ENCODE measurements at regions not wholly inside any gene's neighbourhood (a gene's known extent, or its start where the extent isn't known, plus 50 kb on each side); places are given as distances from the start of the nearest gene placed in this dataset.

DNA sequence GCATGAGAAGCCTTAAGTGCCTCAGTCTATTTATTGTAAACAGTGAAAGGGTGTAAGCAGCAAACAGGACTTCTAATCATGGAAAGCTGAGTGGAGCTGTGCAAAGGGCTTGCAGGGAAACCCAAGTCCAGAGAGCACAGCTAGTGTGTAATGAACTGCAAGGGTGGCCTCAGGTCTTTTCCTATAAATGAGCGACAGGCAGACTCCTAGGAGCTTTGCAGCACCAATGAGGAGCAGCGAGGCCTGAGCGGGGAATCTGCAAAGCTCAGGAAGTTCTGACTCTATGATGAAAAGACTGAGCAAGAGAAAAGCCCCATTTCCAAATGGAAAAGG, 250.1 kb upstream of the MAP3K1 start:
- no peak overlapping the region for H3K27ac ChIP-seq (ENCODE audit: low read depth, low read length)

DNA sequence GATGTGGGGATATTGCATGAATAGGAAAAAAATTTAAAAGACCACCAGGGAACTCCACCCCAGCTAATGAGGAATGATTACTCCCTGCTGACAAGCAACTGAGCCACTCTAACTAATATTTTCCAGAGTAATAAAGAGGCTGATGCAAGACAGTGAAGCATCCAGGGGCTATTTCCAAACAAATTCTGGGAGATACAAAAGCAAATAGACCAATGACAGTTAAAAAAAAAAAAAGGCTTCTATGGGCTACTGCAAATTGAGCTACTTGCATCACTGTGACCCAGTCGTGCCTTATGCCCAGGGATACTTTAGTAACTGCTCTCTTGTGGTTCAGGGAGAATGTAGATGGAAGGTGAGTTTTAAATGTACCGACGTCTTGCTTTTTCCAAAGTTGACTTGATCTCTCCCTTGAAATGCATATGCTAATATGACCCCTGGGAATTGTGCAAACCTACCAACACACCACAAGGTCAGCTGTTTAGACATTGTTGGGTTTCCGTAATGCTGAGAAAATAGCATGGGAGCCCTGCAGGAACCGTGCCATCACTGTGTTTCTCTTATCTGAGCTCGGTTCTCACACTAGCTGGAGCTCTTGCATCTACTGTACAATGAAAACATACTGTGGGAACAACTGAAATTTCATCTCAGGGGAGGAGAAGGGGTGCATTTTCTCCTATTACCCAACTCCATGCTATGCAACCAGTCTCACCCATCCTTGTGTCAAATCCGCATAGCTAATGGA, 250.6 kb upstream of the MAP3K1 start:
- Histone ChIP-seq H3K9ac (ENCODE audit: low read length) (no peak overlapping the region), H3K27ac (ENCODE audit: low read depth, low read length) (no peak overlapping the region), H3K27me3 (ENCODE audit: control insufficient read depth, insufficient read depth, low read length) (no peaks in the 10 kb centered on the region), H3K36me3 (ENCODE audit: control insufficient read depth, insufficient read depth, low read length) (no peaks in the 10 kb centered on the region), H3K4me3 (ENCODE audit: low read depth, low read length) (no peak overlapping the region), H3K9me3 (ENCODE audit: control insufficient read depth, insufficient read depth, low read depth, low read length) (no peaks in the 10 kb centered on the region), H3K4me1 (ENCODE audit: control insufficient read depth, insufficient read depth, low read length) (peaks cover 10% of the 10 kb centered on the region)

More for the DNA sequence above, 250.1 kb upstream of the MAP3K1 start:
- H3K9ac ChIP-seq (ENCODE audit: low read length) = no peak overlapping the region
- peaks cover 10% of the 10 kb centered on the region for H3K4me1 ChIP-seq (ENCODE audit: control insufficient read depth, insufficient read depth, low read length)
- H3K4me3 ChIP-seq (ENCODE audit: low read depth, low read length) = no peak overlapping the region
- no peaks in the 10 kb centered on the region for H3K36me3 ChIP-seq (ENCODE audit: control insufficient read depth, insufficient read depth, low read length)
- no peaks in the 10 kb centered on the region for H3K9me3 ChIP-seq (ENCODE audit: control insufficient read depth, insufficient read depth, low read depth, low read length)
- H3K27me3 ChIP-seq (ENCODE audit: control insufficient read depth, insufficient read depth, low read length) = no peaks in the 10 kb centered on the region

DNA sequence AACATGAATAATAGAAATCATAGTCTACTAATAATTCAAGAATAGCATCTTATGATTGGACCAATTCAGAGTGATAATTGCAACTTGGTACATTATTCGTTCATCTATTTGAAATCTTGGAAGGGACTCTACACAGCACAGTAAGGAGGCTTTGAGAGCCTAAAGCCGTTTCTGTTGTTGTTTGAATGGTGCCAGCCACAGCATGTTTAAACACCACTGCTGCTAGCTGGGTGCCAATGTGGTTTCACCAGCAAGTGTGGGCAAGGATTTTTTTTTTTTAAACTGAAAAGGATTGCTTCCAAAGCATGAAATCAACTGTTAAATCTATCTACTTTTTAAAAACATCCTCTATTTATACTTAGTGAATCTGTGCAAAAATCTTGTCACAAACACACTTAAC, 253.9 kb upstream of the MAP3K1 start:
- Histone ChIP-seq H3K27ac (ENCODE audit: low read depth, low read length) (no peak overlapping the region), H3K36me3 (ENCODE audit: control insufficient read depth, insufficient read depth, low read length) (no peaks in the 10 kb centered on the region), H3K4me1 (ENCODE audit: control insufficient read depth, insufficient read depth, low read length) (peaks cover 4% of the 10 kb centered on the region; the same call in 1 of the 2 replicates), H3K9ac (ENCODE audit: low read length) (no peak overlapping the region), H3K27me3 (ENCODE audit: control insufficient read depth, insufficient read depth, low read length) (no peaks in the 10 kb centered on the region), H3K9me3 (ENCODE audit: control insufficient read depth, insufficient read depth, low read depth, low read length) (no peaks in the 10 kb centered on the region), H3K4me3 (ENCODE audit: low read depth, low read length) (no peak overlapping the region)

DNA sequence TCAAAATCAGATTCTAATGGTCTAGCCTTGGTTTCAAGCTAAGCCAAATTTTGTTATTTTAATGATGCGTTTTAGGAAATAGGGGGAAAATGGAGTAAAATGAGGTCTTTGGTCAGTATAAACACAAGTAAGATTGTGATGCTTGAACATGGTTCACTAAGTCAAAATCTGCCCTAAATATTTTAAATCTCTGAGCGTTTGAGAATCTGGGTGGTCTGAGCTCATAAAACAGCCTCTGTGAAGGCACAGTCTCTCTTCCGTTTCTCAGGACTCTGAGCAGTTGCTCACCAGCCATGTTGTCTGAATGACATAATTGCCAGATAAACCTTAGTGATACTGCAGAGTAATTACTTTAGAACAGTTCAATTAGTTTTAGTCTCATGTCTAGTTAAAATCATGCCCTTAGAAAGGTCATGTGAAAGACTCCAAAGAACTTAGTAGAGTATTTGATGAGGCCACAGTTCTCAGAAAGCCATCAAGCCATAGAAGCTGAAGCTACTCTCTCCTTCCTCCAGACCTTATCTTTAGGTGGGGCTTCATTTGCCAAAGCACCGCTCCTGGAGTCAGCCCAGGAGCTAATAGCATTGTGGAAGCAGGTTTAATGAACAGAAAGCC, 257.1 kb upstream of the MAP3K1 start:
- Histone ChIP-seq H3K9ac (ENCODE audit: low read length) (no peak overlapping the region), H3K27ac (ENCODE audit: low read depth, low read length) (no peak overlapping the region), H3K27me3 (ENCODE audit: control insufficient read depth, insufficient read depth, low read length) (no peaks in the 10 kb centered on the region), H3K4me3 (ENCODE audit: low read depth, low read length) (no peak overlapping the region), H3K4me1 (ENCODE audit: control insufficient read depth, insufficient read depth, low read length) (no peaks in the 10 kb centered on the region), H3K36me3 (ENCODE audit: control insufficient read depth, insufficient read depth, low read length) (no peaks in the 10 kb centered on the region), H3K9me3 (ENCODE audit: control insufficient read depth, insufficient read depth, low read depth, low read length) (no peaks in the 10 kb centered on the region)

DNA sequence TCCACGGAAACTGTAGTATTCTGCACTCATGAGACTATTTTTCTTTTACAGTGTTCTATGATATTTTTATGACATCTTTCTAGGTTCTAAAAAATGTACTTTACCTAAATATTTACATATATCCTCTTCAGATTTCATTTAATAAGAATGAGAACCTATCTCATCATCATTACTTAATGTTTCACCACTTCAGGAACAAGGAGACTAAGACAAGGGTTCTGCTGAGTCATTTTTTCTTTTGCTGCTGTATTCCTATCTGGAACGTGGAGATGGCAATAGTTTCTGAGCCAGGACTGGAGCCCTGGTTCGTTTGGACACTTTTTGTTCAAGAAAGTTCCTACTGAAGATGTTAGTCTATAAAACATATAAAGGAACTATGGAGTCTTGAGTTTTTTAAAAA, 258.2 kb upstream of the MAP3K1 start:
- Histone ChIP-seq H3K27me3 (ENCODE audit: control insufficient read depth, insufficient read depth, low read length) (no peaks in the 10 kb centered on the region), H3K27ac (ENCODE audit: low read depth, low read length) (no peak overlapping the region), H3K9me3 (ENCODE audit: control insufficient read depth, insufficient read depth, low read depth, low read length) (no peaks in the 10 kb centered on the region), H3K4me3 (ENCODE audit: low read depth, low read length) (no peak overlapping the region), H3K36me3 (ENCODE audit: control insufficient read depth, insufficient read depth, low read length) (no peaks in the 10 kb centered on the region), H3K9ac (ENCODE audit: low read length) (no peak overlapping the region), H3K4me1 (ENCODE audit: control insufficient read depth, insufficient read depth, low read length) (no peaks in the 10 kb centered on the region)

DNA sequence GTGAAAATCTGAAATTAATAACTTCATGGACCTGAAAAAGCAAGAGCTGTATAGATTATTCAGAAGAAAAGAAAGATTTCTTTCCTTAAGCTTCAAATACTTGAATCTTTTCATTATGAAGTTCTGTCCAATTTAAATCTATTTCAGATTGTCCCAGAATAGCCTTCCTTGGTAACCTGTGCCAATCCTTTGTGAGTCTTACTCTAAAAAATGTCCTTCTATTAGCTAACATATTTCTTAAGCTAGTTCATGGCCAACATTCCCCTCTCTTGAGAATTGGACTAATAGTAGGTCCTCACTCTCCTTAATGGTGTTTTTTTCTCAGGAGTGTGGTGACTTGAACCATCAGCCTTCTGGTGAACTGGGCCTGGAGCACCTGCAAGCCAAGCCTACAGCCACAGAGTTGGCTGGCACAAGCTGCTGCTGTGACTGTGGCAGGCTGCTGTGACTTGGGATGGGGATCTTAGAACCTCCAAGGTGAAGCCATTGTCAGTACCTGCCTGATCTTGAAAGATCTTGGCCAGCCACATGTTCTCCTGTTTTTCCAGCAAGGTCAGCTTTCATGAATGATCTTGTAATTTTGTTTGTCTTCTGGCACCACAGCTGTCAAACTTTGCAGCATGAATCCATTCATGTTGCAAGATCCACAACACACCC, 262.6 kb upstream of the MAP3K1 start:
- Histone ChIP-seq H3K27ac (ENCODE audit: low read depth, low read length) (no peak overlapping the region), H3K4me3 (ENCODE audit: low read depth, low read length) (no peak overlapping the region), H3K27me3 (ENCODE audit: control insufficient read depth, insufficient read depth, low read length) (no peaks in the 10 kb centered on the region), H3K9ac (ENCODE audit: low read length) (no peak overlapping the region), H3K9me3 (ENCODE audit: control insufficient read depth, insufficient read depth, low read depth, low read length) (no peaks in the 10 kb centered on the region), H3K4me1 (ENCODE audit: control insufficient read depth, insufficient read depth, low read length) (no peaks in the 10 kb centered on the region), H3K36me3 (ENCODE audit: control insufficient read depth, insufficient read depth, low read length) (no peaks in the 10 kb centered on the region)

DNA sequence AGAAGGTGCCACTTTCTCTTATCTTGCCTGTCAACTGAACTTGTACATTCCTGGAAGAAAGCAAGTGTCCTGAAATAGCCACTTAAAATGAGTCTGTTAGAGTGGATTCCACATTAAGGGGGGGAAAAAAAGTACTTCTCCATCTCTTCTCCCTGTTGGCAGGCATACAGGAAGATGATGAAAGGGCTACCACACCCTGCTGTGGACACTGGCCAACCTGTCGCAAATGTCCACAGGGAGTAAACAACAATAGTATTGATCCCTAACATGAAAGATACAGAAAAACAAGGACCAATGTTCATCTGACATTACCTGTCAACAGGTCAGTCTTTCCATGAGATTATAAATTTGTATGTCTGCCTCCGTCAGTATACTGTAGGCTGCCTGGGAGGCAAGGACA, 265.1 kb upstream of the MAP3K1 start:
- Histone ChIP-seq H3K4me1 (ENCODE audit: control insufficient read depth, insufficient read depth, low read length) (no peaks in the 10 kb centered on the region), H3K27me3 (ENCODE audit: control insufficient read depth, insufficient read depth, low read length) (no peaks in the 10 kb centered on the region), H3K27ac (ENCODE audit: low read depth, low read length) (no peak overlapping the region), H3K4me3 (ENCODE audit: low read depth, low read length) (no peak overlapping the region), H3K9ac (ENCODE audit: low read length) (no peak overlapping the region), H3K36me3 (ENCODE audit: control insufficient read depth, insufficient read depth, low read length) (no peaks in the 10 kb centered on the region), H3K9me3 (ENCODE audit: control insufficient read depth, insufficient read depth, low read depth, low read length) (no peaks in the 10 kb centered on the region)

DNA sequence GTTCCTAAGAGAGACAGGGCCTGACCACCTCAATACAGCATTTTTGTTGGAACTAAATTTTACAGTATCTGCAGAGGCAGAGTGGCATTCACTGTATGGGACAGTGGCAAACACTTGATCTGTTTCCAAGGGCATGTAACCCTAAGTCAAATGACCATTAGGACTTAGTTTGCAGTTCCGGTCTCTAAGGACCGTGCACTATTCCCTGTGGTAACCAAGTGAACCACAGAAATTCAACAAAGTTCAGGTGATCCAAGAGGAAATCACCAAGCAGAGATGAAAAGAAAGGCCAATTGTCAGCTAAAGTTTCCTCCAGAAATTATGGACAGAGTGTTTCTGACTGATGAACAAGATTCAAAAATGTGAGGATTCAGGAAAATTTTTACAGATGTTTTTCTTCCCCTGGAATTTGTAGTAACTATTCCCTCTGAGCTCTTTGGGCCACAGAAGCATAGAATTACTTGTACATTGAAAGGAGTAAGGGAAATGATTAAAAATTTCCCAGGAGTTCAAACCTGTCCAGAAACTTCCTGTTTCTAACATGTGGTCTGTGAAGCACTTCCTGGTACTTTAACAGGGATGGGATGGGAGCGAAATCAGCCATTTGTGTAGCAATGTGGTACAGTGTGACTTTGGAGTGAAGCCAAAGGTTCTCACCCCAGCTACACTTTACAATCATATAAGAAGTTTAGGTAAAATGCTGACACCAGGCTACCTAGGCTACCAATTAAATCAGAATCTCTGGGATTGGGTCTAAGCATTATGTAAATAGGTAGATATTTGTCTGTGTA, 266.1 kb upstream of the MAP3K1 start:
- no peak overlapping the region for H3K27ac ChIP-seq (ENCODE audit: low read depth, low read length)
- H3K9me3 ChIP-seq (ENCODE audit: control insufficient read depth, insufficient read depth, low read depth, low read length) = no peaks in the 10 kb centered on the region
- no peak overlapping the region for H3K9ac ChIP-seq (ENCODE audit: low read length)
- H3K27me3 ChIP-seq (ENCODE audit: control insufficient read depth, insufficient read depth, low read length) = no peaks in the 10 kb centered on the region
- no peaks in the 10 kb centered on the region for H3K36me3 ChIP-seq (ENCODE audit: control insufficient read depth, insufficient read depth, low read length)
- no peaks in the 10 kb centered on the region for H3K4me1 ChIP-seq (ENCODE audit: control insufficient read depth, insufficient read depth, low read length)
- no peak overlapping the region for H3K4me3 ChIP-seq (ENCODE audit: low read depth, low read length)

DNA sequence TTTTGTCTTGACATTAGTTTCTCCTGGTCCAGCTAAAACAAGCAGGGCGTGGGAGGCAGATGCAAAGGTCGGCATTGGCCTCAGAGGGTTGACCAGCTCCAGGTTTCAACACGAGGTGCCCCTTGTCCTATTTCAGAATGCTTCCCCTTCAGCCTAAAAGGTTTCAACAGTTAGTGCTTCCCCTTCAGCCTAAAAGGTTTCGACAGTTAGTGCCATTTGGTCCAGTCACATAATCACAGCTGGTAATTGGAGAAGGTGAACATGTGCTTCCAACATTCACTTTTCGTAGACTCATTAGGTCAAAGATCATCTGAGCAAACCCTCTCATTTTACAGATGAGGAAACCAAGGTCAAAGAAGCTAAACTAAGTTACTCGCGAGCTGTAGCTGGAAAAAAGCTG, 270.3 kb upstream of the MAP3K1 start:
- Histone ChIP-seq H3K9me3 (ENCODE audit: control insufficient read depth, insufficient read depth, low read depth, low read length) (no peaks in the 10 kb centered on the region), H3K27me3 (ENCODE audit: control insufficient read depth, insufficient read depth, low read length) (no peaks in the 10 kb centered on the region), H3K9ac (ENCODE audit: low read length) (no peak overlapping the region), H3K4me1 (ENCODE audit: control insufficient read depth, insufficient read depth, low read length) (no peaks in the 10 kb centered on the region), H3K36me3 (ENCODE audit: control insufficient read depth, insufficient read depth, low read length) (no peaks in the 10 kb centered on the region), H3K27ac (ENCODE audit: low read depth, low read length) (no peak overlapping the region), H3K4me3 (ENCODE audit: low read depth, low read length) (no peak overlapping the region)

DNA sequence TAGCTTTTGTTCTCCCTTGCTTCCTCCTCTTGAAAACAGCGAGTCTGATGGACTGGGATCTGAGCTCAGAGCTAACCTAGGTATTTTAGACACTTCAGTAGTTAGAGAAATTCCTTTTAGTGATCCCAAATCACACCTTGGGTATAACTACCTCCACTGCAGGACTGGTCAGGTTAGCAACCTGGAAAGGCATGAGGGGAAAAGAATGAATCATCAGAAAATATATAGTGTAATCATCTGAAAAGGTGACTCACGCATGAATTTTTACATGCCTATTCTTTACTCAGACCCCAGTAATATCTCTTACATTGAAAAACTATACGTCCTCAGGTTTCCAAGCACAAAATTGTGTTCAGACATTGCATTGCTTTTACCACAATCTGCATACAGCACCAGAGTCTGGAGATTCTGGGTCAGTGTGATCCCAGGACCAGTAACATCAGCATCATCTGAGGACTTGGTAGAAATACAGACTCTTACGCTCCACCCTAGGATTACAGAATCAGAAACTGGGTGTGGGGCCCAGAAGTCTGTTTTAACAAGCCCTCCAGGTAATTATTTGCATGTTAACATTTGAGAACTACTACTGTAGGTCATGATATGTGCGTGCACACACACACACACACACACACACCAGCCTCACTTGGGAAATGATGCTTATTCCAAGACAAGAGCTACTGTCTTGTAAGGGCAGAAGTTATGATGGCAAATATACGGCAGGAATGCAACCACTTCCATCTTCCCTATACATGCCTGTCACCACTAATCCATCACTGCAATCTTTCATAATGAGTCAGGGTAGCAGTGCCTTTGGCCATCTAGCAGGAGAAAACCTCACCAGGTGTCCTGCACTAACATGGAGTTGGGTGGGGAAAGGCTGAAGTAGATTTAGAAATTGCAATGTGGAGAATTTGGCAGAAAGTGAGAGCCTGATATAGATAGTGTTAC, 271.6 kb upstream of the MAP3K1 start:
- H3K9me3 ChIP-seq (ENCODE audit: control insufficient read depth, insufficient read depth, low read depth, low read length) = no peaks in the 10 kb centered on the region
- no peak overlapping the region for H3K9ac ChIP-seq (ENCODE audit: low read length)
- no peaks in the 10 kb centered on the region for H3K36me3 ChIP-seq (ENCODE audit: control insufficient read depth, insufficient read depth, low read length)
- no peaks in the 10 kb centered on the region for H3K27me3 ChIP-seq (ENCODE audit: control insufficient read depth, insufficient read depth, low read length)
- no peak overlapping the region for H3K27ac ChIP-seq (ENCODE audit: low read depth, low read length)
- no peaks in the 10 kb centered on the region for H3K4me1 ChIP-seq (ENCODE audit: control insufficient read depth, insufficient read depth, low read length)
- H3K4me3 ChIP-seq (ENCODE audit: low read depth, low read length) = no peak overlapping the region
